GM12878 (cell line): ENCODE measurements at regions not wholly inside any gene's neighbourhood (a gene's known extent, or its start where the extent isn't known, plus 50 kb on each side); places are given as distances from the start of the nearest gene placed in this dataset.

Experiments
- ATAC-seq: fragments of 200-7000 bp; cut with Tn5 transposase; 3 replicates; pipeline ENCODE4 v1.9.1; 2020; ENCODE audit warnings: mild to moderate bottlenecking, moderate library complexity
- BruUV-seq: library from RNA; stranded (reverse); fragments of 400-500 nt; replicated peaks from 2 replicates; lab custom pipeline; 2021; lab: Mats Ljungman, UMichigan
- CTCF ChIA-PET: fragments of 300-600 bp; sonication (Branson Sonifier 250); formaldehyde crosslinking; extraction: SDS; loops from one replicate; lab custom pipeline; 2021; ENCODE audit warnings: inconsistent platforms; lab: Yijun Ruan, JAX
- POLR2A ChIA-PET: fragments of 350-600 bp; formaldehyde crosslinking; extraction: SDS; loops from one replicate; lab custom pipeline; 2021; ENCODE audit warnings: inconsistent platforms; lab: Charles Lee
- RAD21 ChIA-PET: fragments of 300-600 bp; sonication (Branson Sonifier 250); formaldehyde crosslinking; loops from one replicate; lab custom pipeline; 2023; ENCODE audit warnings: antibody characterized with exemption; ENCODE audit not compliant: unreplicated experiment; lab: Charles Lee
- SMC1A ChIA-PET: fragments of 300-600 bp; sonication (Branson Sonifier 250); formaldehyde crosslinking; loops from one replicate; lab custom pipeline; 2023; ENCODE audit not compliant: unreplicated experiment, uncharacterized antibody; lab: Charles Lee
- DNase-seq: peaks from one replicate; pipeline ENCODE4 v3.0.0-alpha.2; 2011; ENCODE audit warnings: low read depth, low spot score
- FAIRE-seq: peaks from 3 replicates; lab custom pipeline; 2011; peaks lifted over from hg19 to GRCh38; lab: Jason Lieb, UNC
- H2AFZ ChIP-seq: 2 replicates; pipeline ENCODE4 v1.6.0; 2011; ENCODE audit warnings: low read depth, low read length, control low read depth; ENCODE audit not compliant: control insufficient read depth
- H3K27ac ChIP-seq: 2 replicates; pipeline ENCODE4 v1.5.1; 2011; ENCODE audit warnings: control low read depth; ENCODE audit not compliant: control insufficient read depth, insufficient read depth
- H3K27me3 ChIP-seq, 2 experiments: replicated peaks in 1 of 2; 2 replicates each; pipeline versions ENCODE4 v1.6.0 to v1.6.1; 2011; ENCODE audit warnings: low read length in 1 of 2; ENCODE audit not compliant: control insufficient read depth in 2 of 2, insufficient read depth in 2 of 2
- H3K36me3 ChIP-seq, 2 experiments: 2 replicates each; pipeline ENCODE4 v1.5.1; 2011; ENCODE audit warnings: low read length in 1 of 2; ENCODE audit not compliant: control insufficient read depth in 2 of 2, insufficient read depth in 2 of 2
- H3K4me1 ChIP-seq: 2 replicates; pipeline ENCODE4 v1.6.1; 2011; ENCODE audit warnings: mild to moderate bottlenecking, low read length, moderate library complexity, mixed read lengths; ENCODE audit not compliant: control insufficient read depth, insufficient read depth
- H3K4me2 ChIP-seq: 2 replicates; pipeline ENCODE4 v1.6.0; 2011; ENCODE audit warnings: control low read depth; ENCODE audit not compliant: control insufficient read depth, insufficient read depth
- H3K4me3 ChIP-seq: fragments of 200-600 bp; sonication (generic); 2 replicates; pipeline ENCODE4 v1.5.1; 2016
- H3K79me2 ChIP-seq: 2 replicates; pipeline ENCODE4 v1.6.0; 2011; ENCODE audit warnings: low read length; ENCODE audit not compliant: control insufficient read depth, insufficient read depth
- H3K9ac ChIP-seq: 2 replicates; pipeline ENCODE4 v1.8.0; 2011; ENCODE audit warnings: low read length, control low read depth, mixed read lengths; ENCODE audit not compliant: control insufficient read depth, insufficient read depth
- H3K9me3 ChIP-seq: replicated peaks from 3 replicates; pipeline ENCODE4 v1.5.1; 2011; ENCODE audit warnings: mild to moderate bottlenecking, low read length; ENCODE audit not compliant: control insufficient read depth, insufficient read depth
- H4K20me1 ChIP-seq: 2 replicates; pipeline ENCODE4 v1.6.0; 2011; ENCODE audit not compliant: control insufficient read depth, insufficient read depth
- CEBPB ChIP-seq, 2 experiments: fragments of 150-350 bp in 1 of 2; IDR thresholded peaks; 2 replicates each; pipeline ENCODE4 v1.6.1; 2012 to 2014; ENCODE audit warnings: low read depth in 2 of 2, low read length in 2 of 2, borderline replicate concordance in 1 of 2, inconsistent platforms in 1 of 2
- CHD4 ChIP-seq: fragments of 200-600 bp; sonication (generic); IDR thresholded peaks from 2 replicates; pipeline ENCODE4 v1.6.1; 2016; ENCODE audit warnings: mild to moderate bottlenecking
- EGR1 ChIP-seq, 2 experiments: IDR thresholded peaks; 1 replicate in 1 of 2; 2 replicates in 1 of 2; pipeline ENCODE4 v1.6.1; 2011 to 2012; ENCODE audit warnings: low read depth in 2 of 2, low read length in 2 of 2, borderline replicate concordance in 1 of 2, mild to moderate bottlenecking in 1 of 2, moderate library complexity in 1 of 2
- EP300 ChIP-seq, 2 experiments: fragments of 150-350 bp in 1 of 2; IDR thresholded peaks; 2 replicates each; pipeline ENCODE4 v1.6.1; 2011 to 2012; ENCODE audit warnings: low read depth in 2 of 2, low read length in 2 of 2, borderline replicate concordance in 1 of 2, improper control_type of control experiment in 1 of 2, inconsistent platforms in 1 of 2; ENCODE audit not compliant: control insufficient read depth in 1 of 2
- FOXK2 ChIP-seq: fragments of 450-650 bp; IDR thresholded peaks from 2 replicates; pipeline ENCODE4 v1.6.1; 2017; ENCODE audit warnings: mild to moderate bottlenecking, moderate library complexity
- IRF3 ChIP-seq: fragments of 450-650 bp; IDR thresholded peaks from 2 replicates; pipeline ENCODE4 v1.6.1; 2014; ENCODE audit warnings: mild to moderate bottlenecking
- IRF4 ChIP-seq: IDR thresholded peaks from 2 replicates; pipeline ENCODE4 v1.6.1; 2011; ENCODE audit warnings: low read depth, low read length
- MEF2A ChIP-seq: IDR thresholded peaks from 2 replicates; pipeline ENCODE4 v1.6.1; 2011; ENCODE audit warnings: low read depth, mild to moderate bottlenecking, low read length, moderate library complexity; ENCODE audit not compliant: insufficient read depth
- MLLT1 ChIP-seq: fragments of 450-650 bp; IDR thresholded peaks from 2 replicates; pipeline ENCODE4 v1.6.1; 2016; ENCODE audit warnings: mild to moderate bottlenecking
- NFXL1 ChIP-seq: fragments of 450-650 bp; IDR thresholded peaks from 2 replicates; pipeline ENCODE4 v1.6.1; 2017; ENCODE audit warnings: antibody characterized with exemption, mild to moderate bottlenecking, borderline replicate concordance
- NRF1 ChIP-seq: conservative IDR thresholded peaks from 2 replicates; pipeline ENCODE4 v1.6.1; 2011; ENCODE audit warnings: mild to moderate bottlenecking, low read depth, low read length, improper control_type of control experiment
- POU2F2 ChIP-seq: IDR thresholded peaks from 3 replicates; pipeline ENCODE4 v1.6.1; 2011; ENCODE audit warnings: low read depth, mild to moderate bottlenecking, low read length, borderline replicate concordance
- SIN3A ChIP-seq: IDR thresholded peaks from 2 replicates; pipeline ENCODE4 v1.6.1; 2012; ENCODE audit warnings: low read depth, low read length, improper control_type of control experiment
- SPI1 ChIP-seq: IDR thresholded peaks from 2 replicates; pipeline ENCODE4 v1.6.1; 2011; ENCODE audit warnings: low read depth, mild to moderate bottlenecking, low read length, moderate library complexity, borderline replicate concordance; ENCODE audit not compliant: insufficient read depth
- STAT3 ChIP-seq: IDR thresholded peaks from 2 replicates; pipeline ENCODE4 v1.6.1; 2011; ENCODE audit warnings: low read depth, low read length, improper control_type of control experiment
- WGBS: methylation state at CpG from one replicate; pipeline ENCODE4 v1.1.6; 2016; ENCODE audit warnings: low lambda C conversion rate; ENCODE audit not compliant: insufficient replicate concordance, insufficient coverage; ENCODE audit errors: missing lambda C conversion rate; 5-methylcytosine and 5-hydroxymethylcytosine counted together
- in situ Hi-C: fragments of 300-500 bp; cut with MboI; formaldehyde crosslinking; loops from 9 replicates; pipeline ENCODE4 v1.14.3; 2018; ENCODE audit warnings: mixed read lengths
- intact Hi-C: fragments of 100-400 bp; cut with micrococcal nuclease; formaldehyde crosslinking; loops from one replicate; pipeline ENCODE4 v1.14.2; 2022; ENCODE audit not compliant: unreplicated experiment
- TF ChIP-seq, protein P1 (sequence below): fragments of 450-650 bp; IDR thresholded peaks from 2 replicates; pipeline ENCODE4 v1.6.1; 2018; ENCODE audit warnings: borderline replicate concordance, mild to moderate bottlenecking; ENCODE audit not compliant: partially characterized antibody
- TF ChIP-seq, protein P2 (sequence below): fragments of 450-650 bp; IDR thresholded peaks from 2 replicates; pipeline ENCODE4 v1.6.1; 2016; ENCODE audit warnings: mild to moderate bottlenecking

GRCh38 chr20:60192326-60192725 lies 234.1 kb downstream of the CDH26 start:
- POLR2A ChIA-PET, result no interaction called here
- in situ Hi-C loops, result no loop called here
- no TSS peak for BruUV-seq
- TF ChIP-seq STAT3, result no peak
- no peak for TF ChIP-seq EP300 (IDR thresholded peaks at IDR 0.05; ENCODE audit: borderline replicate concordance in 1 of 2, control insufficient read depth in 1 of 2, low read depth in 2 of 2, low read length in 2 of 2)
- TF ChIP-seq SPI1, result no peak
- no peak for TF ChIP-seq CEBPB (IDR thresholded peaks at IDR 0.05; ENCODE audit: borderline replicate concordance in 1 of 2, low read depth in 2 of 2, low read length in 2 of 2)
- TF ChIP-seq, protein P1, sequence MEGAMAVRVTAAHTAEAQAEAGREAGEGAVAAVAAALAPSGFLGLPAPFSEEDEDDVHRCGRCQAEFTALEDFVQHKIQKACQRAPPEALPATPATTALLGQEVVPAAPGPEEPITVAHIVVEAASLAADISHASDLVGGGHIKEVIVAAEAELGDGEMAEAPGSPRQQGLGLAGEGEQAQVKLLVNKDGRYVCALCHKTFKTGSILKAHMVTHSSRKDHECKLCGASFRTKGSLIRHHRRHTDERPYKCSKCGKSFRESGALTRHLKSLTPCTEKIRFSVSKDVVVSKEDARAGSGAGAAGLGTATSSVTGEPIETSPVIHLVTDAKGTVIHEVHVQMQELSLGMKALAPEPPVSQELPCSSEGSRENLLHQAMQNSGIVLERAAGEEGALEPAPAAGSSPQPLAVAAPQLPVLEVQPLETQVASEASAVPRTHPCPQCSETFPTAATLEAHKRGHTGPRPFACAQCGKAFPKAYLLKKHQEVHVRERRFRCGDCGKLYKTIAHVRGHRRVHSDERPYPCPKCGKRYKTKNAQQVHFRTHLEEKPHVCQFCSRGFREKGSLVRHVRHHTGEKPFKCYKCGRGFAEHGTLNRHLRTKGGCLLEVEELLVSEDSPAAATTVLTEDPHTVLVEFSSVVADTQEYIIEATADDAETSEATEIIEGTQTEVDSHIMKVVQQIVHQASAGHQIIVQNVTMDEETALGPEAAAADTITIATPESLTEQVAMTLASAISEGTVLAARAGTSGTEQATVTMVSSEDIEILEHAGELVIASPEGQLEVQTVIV, result no peak
- TF ChIP-seq NRF1, result no peak
- no peak for TF ChIP-seq SIN3A
- TF ChIP-seq IRF4, result no peak
- no peak for TF ChIP-seq EGR1 (IDR thresholded peaks at IDR 0.05; ENCODE audit: borderline replicate concordance in 1 of 2, low read depth in 2 of 2, low read length in 2 of 2)
- no peak for TF ChIP-seq IRF3
- no peak for TF ChIP-seq POU2F2
- TF ChIP-seq, protein P2, sequence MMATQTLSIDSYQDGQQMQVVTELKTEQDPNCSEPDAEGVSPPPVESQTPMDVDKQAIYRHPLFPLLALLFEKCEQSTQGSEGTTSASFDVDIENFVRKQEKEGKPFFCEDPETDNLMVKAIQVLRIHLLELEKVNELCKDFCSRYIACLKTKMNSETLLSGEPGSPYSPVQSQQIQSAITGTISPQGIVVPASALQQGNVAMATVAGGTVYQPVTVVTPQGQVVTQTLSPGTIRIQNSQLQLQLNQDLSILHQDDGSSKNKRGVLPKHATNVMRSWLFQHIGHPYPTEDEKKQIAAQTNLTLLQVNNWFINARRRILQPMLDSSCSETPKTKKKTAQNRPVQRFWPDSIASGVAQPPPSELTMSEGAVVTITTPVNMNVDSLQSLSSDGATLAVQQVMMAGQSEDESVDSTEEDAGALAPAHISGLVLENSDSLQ, result no peak
- TF ChIP-seq MLLT1, result no peak
- TF ChIP-seq CHD4, result no peak
- no peak for TF ChIP-seq MEF2A
- no peak for TF ChIP-seq FOXK2
- no peak for TF ChIP-seq NFXL1

More at GRCh38 chr20:60192326-60192725, 234.1 kb downstream of the CDH26 start:
- ATAC-seq, result no peak
- ChIA-PET CTCF (interaction anchor here (1.5 kb wide), 1 partner anchor 19 kb away, joined by 7 read pairs; no protein-coding TSS in a partner anchor), RAD21 (interaction anchor here (0.9 kb wide), 1 partner anchor 24 kb away, joined by 3 read pairs; no protein-coding TSS in a partner anchor), SMC1A (no interaction called here)
- H3K79me2 ChIP-seq, result no peaks in the 10 kb centered on the region
- no peak overlapping the region for H3K4me2 ChIP-seq
- no peaks in the 10 kb centered on the region for H3K4me1 ChIP-seq
- no peaks in the 10 kb centered on the region for H3K36me3 ChIP-seq
- H4K20me1 ChIP-seq, result no peaks in the 10 kb centered on the region
- no peaks in the 10 kb centered on the region for H3K9me3 ChIP-seq
- 53% methylated on average over 1 of the region's 1 CpG for WGBS
- H3K4me3 ChIP-seq, result no peak overlapping the region
- H3K27me3 ChIP-seq, result no peaks in the 10 kb centered on the region
- intact Hi-C loops, result no loop called here
- H2AFZ ChIP-seq, result no peak overlapping the region
- no peak overlapping the region for H3K27ac ChIP-seq
- no peak for FAIRE-seq
- DNase-seq, result no peak
- no peak overlapping the region for H3K9ac ChIP-seq
